OCI-LY1 (cell line): ENCODE measurements at regions not wholly inside any gene's neighbourhood (a gene's known extent, or its start where the extent isn't known, plus 50 kb on each side); places are given as distances from the start of the nearest gene placed in this dataset.

Source experiments
- H2AFZ ChIP-seq: fragments of 200-600 bp; sonication (generic), shearing (Covaris generic); 2 replicates; pipeline ENCODE4 v1.6.0; 2014; ENCODE audit warnings: antibody characterized with exemption, mild to moderate bottlenecking, low read length
- H3F3A ChIP-seq: fragments of 200-600 bp; sonication (generic), shearing (Covaris generic); 2 replicates; pipeline ENCODE4 v1.6.0; 2014; ENCODE audit warnings: mild to moderate bottlenecking, antibody characterized with exemption, low read length, moderate library complexity; ENCODE audit not compliant: insufficient read depth
- H3K27ac ChIP-seq: fragments of 200-600 bp; sonication (generic); 2 replicates; pipeline ENCODE4 v1.5.1; 2014; ENCODE audit warnings: low read length, mixed run types, mild to moderate bottlenecking, low read depth; ENCODE audit not compliant: poor library complexity, severe bottlenecking
- H3K27me3 ChIP-seq: fragments of 200-600 bp; sonication (generic); 2 replicates; pipeline ENCODE4 v1.6.0; 2014; ENCODE audit warnings: antibody characterized with exemption, mild to moderate bottlenecking, low read length, moderate library complexity; ENCODE audit not compliant: insufficient read depth
- H3K36me3 ChIP-seq: fragments of 200-600 bp; sonication (generic); 2 replicates; pipeline ENCODE4 v1.6.1; 2014; ENCODE audit warnings: mild to moderate bottlenecking, antibody characterized with exemption, low read length, moderate library complexity, mixed read lengths; ENCODE audit not compliant: insufficient read depth
- H3K4me1 ChIP-seq: fragments of 200-600 bp; sonication (generic); 2 replicates; pipeline ENCODE4 v1.5.1; 2014; ENCODE audit warnings: mild to moderate bottlenecking, low read length, moderate library complexity; ENCODE audit not compliant: insufficient read depth, severe bottlenecking
- H3K4me2 ChIP-seq: fragments of 200-600 bp; sonication (generic), shearing (Covaris generic); 2 replicates; pipeline ENCODE4 v1.6.1; 2014; ENCODE audit warnings: low read length
- H3K4me3 ChIP-seq: fragments of 200-600 bp; sonication (generic); 2 replicates; pipeline ENCODE4 v1.5.1; 2014; ENCODE audit warnings: low read length, low read depth, mild to moderate bottlenecking, mixed read lengths; ENCODE audit not compliant: poor library complexity, severe bottlenecking
- H3K79me2 ChIP-seq: fragments of 200-600 bp; shearing (Covaris generic); 2 replicates; pipeline ENCODE4 v1.6.1; 2016; ENCODE audit warnings: mixed run types, low read length, mixed read lengths; ENCODE audit not compliant: insufficient read depth
- H3K9ac ChIP-seq: fragments of 200-600 bp; sonication (generic), shearing (Covaris generic); 2 replicates; pipeline ENCODE4 v1.6.1; 2014; ENCODE audit warnings: mild to moderate bottlenecking, low read length, mixed read lengths
- H3K9me2 ChIP-seq: fragments of 200-600 bp; sonication (generic), shearing (Covaris generic); 2 replicates; pipeline ENCODE4 v1.6.1; 2014; ENCODE audit warnings: low read depth, mild to moderate bottlenecking, low read length, mixed read lengths
- H3K9me3 ChIP-seq: fragments of 200-600 bp; shearing (Covaris generic); 2 replicates; pipeline ENCODE4 v1.6.1; 2014; ENCODE audit warnings: low read length, mixed read lengths
- H4K20me1 ChIP-seq: fragments of 200-600 bp; sonication (generic), shearing (Covaris generic); 2 replicates; pipeline ENCODE4 v1.6.0; 2016; ENCODE audit warnings: mild to moderate bottlenecking, low read length; ENCODE audit not compliant: insufficient read depth
- CTCF ChIP-seq: fragments of 200-600 bp; sonication (generic), shearing (Covaris generic); IDR thresholded peaks from 2 replicates; pipeline ENCODE4 v1.5.1; 2017; ENCODE audit warnings: mild to moderate bottlenecking, antibody characterized with exemption, low read length, moderate library complexity, mixed read lengths
- EZH2 ChIP-seq: fragments of 200-600 bp; sonication (generic), shearing (Covaris generic); IDR thresholded peaks from 2 replicates; pipeline ENCODE4 v1.8.0; 2017; ENCODE audit warnings: borderline replicate concordance, mixed run types, mild to moderate bottlenecking, antibody characterized with exemption, low read length, moderate library complexity, mixed read lengths

GRCh38 chr19:27753622-27754021 lies 1459.3 kb downstream of the UQCRFS1 start:
- no peak overlapping the region for H3K9ac ChIP-seq
- no peaks in the 10 kb centered on the region for H3K27me3 ChIP-seq
- no peaks in the 10 kb centered on the region for H3K36me3 ChIP-seq
- no peaks in the 10 kb centered on the region for H3F3A ChIP-seq
- no peak overlapping the region for H2AFZ ChIP-seq
- H3K79me2 ChIP-seq = no peaks in the 10 kb centered on the region
- H3K4me3 ChIP-seq = no peak overlapping the region
- TF ChIP-seq CTCF = no peak
- no peak for TF ChIP-seq EZH2
- H3K4me1 ChIP-seq = no peaks in the 10 kb centered on the region
- H3K4me2 ChIP-seq = no peak overlapping the region
- H4K20me1 ChIP-seq = no peaks in the 10 kb centered on the region
- no peaks in the 10 kb centered on the region for H3K9me3 ChIP-seq
- H3K27ac ChIP-seq = no peak overlapping the region
- H3K9me2 ChIP-seq = no peaks in the 10 kb centered on the region

GRCh38 chr19:27752530-27753184 lies 1460.3 kb downstream of the UQCRFS1 start:
- Histone ChIP-seq H3K4me2 (no peak overlapping the region), H3K27me3 (no peaks in the 10 kb centered on the region), H2AFZ (no peak overlapping the region), H3F3A (no peaks in the 10 kb centered on the region), H3K4me1 (no peaks in the 10 kb centered on the region), H3K9ac (no peak overlapping the region), H3K9me3 (no peaks in the 10 kb centered on the region), H4K20me1 (no peaks in the 10 kb centered on the region), H3K27ac (no peak overlapping the region), H3K36me3 (no peaks in the 10 kb centered on the region), H3K9me2 (no peaks in the 10 kb centered on the region), H3K79me2 (no peaks in the 10 kb centered on the region), H3K4me3 (no peak overlapping the region)
- TF ChIP-seq EZH2 = no peak
- no peak for TF ChIP-seq CTCF

- TF ChIP-seq EZH2 (no peak), CTCF (no peak)
- no peaks in the 10 kb centered on the region for H3K27me3 ChIP-seq
- no peaks in the 10 kb centered on the region for H3K9me2 ChIP-seq
Observed at GRCh38 chr19:27751044-27751391, 1461.9 kb downstream of the UQCRFS1 start.

More at GRCh38 chr19:27751044-27751391, 1461.9 kb downstream of the UQCRFS1 start:
- no peaks in the 10 kb centered on the region for H3K9me3 ChIP-seq
- H3K79me2 ChIP-seq = no peaks in the 10 kb centered on the region
- H2AFZ ChIP-seq = no peak overlapping the region
- H3F3A ChIP-seq = no peaks in the 10 kb centered on the region
- no peak overlapping the region for H3K9ac ChIP-seq
- no peaks in the 10 kb centered on the region for H3K36me3 ChIP-seq
- H4K20me1 ChIP-seq = no peaks in the 10 kb centered on the region
- H3K4me1 ChIP-seq = no peaks in the 10 kb centered on the region
- no peak overlapping the region for H3K4me2 ChIP-seq
- no peak overlapping the region for H3K27ac ChIP-seq
- no peak overlapping the region for H3K4me3 ChIP-seq
